Suprapubic skin (tissue), 4 donors: ENCODE measurements at regions not wholly inside any gene's neighbourhood (a gene's known extent, or its start where the extent isn't known, plus 50 kb on each side); places are given as distances from the start of the nearest gene placed in this dataset.
A peak's percentile ranks its signal among the peaks of the same experiment; 100 is the strongest.
"Not testable (repeated sequence)": the region's sequence is repeated elsewhere in the genome, so short reads cannot be mapped to it uniquely, and the experiment has no call there.

ENCODE experiments used
- DNase-seq, 2 donors: peaks; one replicate each; pipeline ENCODE4 v3.0.0-alpha.2; 2019; ENCODE audit warnings: low spot score in 2 of 2
- H3K27ac ChIP-seq: fragments of 200-600 bp; sonication (generic); one replicate; pipeline ENCODE4 v1.5.1; 2019
- H3K27me3 ChIP-seq: fragments of 200-600 bp; sonication (generic); one replicate; pipeline ENCODE4 v1.5.1; 2019
- H3K36me3 ChIP-seq: fragments of 200-600 bp; sonication (generic); one replicate; pipeline ENCODE4 v1.5.1; 2019
- H3K4me1 ChIP-seq: fragments of 200-600 bp; sonication (generic); one replicate; pipeline ENCODE4 v1.5.1; 2019
- H3K4me3 ChIP-seq: fragments of 200-600 bp; sonication (generic); one replicate; pipeline ENCODE4 v1.5.1; 2019; ENCODE audit warnings: mild to moderate bottlenecking
- H3K9me3 ChIP-seq: fragments of 200-600 bp; sonication (generic); one replicate; pipeline ENCODE4 v1.5.1; 2019
- CTCF ChIP-seq, 2 donors: fragments of 200-600 bp in 1 of 2; fragments of 450-650 bp in 1 of 2; sonication (generic) in 1 of 2; IDR thresholded peaks; one replicate each; pipeline ENCODE4 v1.5.1; 2016 to 2019; ENCODE audit warnings: antibody characterized with exemption in 2 of 2, mild to moderate bottlenecking in 1 of 2, moderate library complexity in 1 of 2
- EP300 ChIP-seq: sonication (generic); formaldehyde crosslinking; IDR thresholded peaks from one replicate; pipeline ENCODE4 v1.6.1; 2017; ENCODE audit warnings: antibody characterized with exemption
- POLR2A ChIP-seq, 2 donors: fragments of 450-650 bp; IDR thresholded peaks; one replicate each; pipeline ENCODE4 v1.6.1; 2017; ENCODE audit warnings: antibody characterized with exemption in 2 of 2, mild to moderate bottlenecking in 2 of 2, moderate library complexity in 2 of 2
- POLR2AphosphoS5 ChIP-seq, 3 donors: sonication (generic); formaldehyde crosslinking; IDR thresholded peaks; one replicate each; pipeline ENCODE4 v1.6.1; 2017; ENCODE audit warnings: antibody characterized with exemption in 3 of 3
- WGBS: methylation state at CpG from one replicate; pipeline ENCODE4 v1.1.5; 2018; 5-methylcytosine and 5-hydroxymethylcytosine counted together

GRCh38 chr6:37565267-37566110, 65.8 kb upstream of the CCDC167 start:
- H3K27ac ChIP-seq: no peak overlapping the region
- WGBS: 34% methylated on average over 14 of the region's 17 CpGs
- TF ChIP-seq EP300 (no peak), POLR2A (IDR thresholded peaks at IDR 0.05) (no peak), CTCF (IDR thresholded peaks at IDR 0.05) (no peak), POLR2AphosphoS5 (IDR thresholded peaks at IDR 0.05) (no peak)
- H3K4me1 ChIP-seq: peaks cover 8% of the 10 kb centered on the region
- peak overlapping the region; percentile 26 for H3K4me3 ChIP-seq
- H3K9me3 ChIP-seq: no peaks in the 10 kb centered on the region
- peaks cover 51% of the 10 kb centered on the region for H3K27me3 ChIP-seq
- no peaks in the 10 kb centered on the region for H3K36me3 ChIP-seq
- no peak for DNase-seq

- peaks cover 55% of the 10 kb centered on the region for H3K27me3 ChIP-seq
- not testable (repeated sequence) for H3K9me3 ChIP-seq, H3K36me3 ChIP-seq, H3K4me1 ChIP-seq, H3K4me3 ChIP-seq, DNase-seq, H3K27ac ChIP-seq
- 79% methylated on average over 4 of the region's 4 CpGs for WGBS
Observed at GRCh38 chr6:37562926-37563288, 63.2 kb upstream of the CCDC167 start.

GRCh38 chr6:37561361-37561760, 61.7 kb upstream of the CCDC167 start:
- H3K36me3 ChIP-seq: no peaks in the 10 kb centered on the region
- DNase-seq: no peak
- no peaks in the 10 kb centered on the region for H3K9me3 ChIP-seq
- no peak for TF ChIP-seq POLR2A (IDR thresholded peaks at IDR 0.05)
- no peak for TF ChIP-seq POLR2AphosphoS5 (IDR thresholded peaks at IDR 0.05)
- TF ChIP-seq CTCF (IDR thresholded peaks at IDR 0.05): no peak
- no peak for TF ChIP-seq EP300
- H3K27me3 ChIP-seq: peaks cover 56% of the 10 kb centered on the region
- H3K27ac ChIP-seq: no peak overlapping the region
- peaks cover 8% of the 10 kb centered on the region for H3K4me1 ChIP-seq
- WGBS: 88% methylated on average over 4 of the region's 4 CpGs
- H3K4me3 ChIP-seq: no peak overlapping the region

- no peaks in the 10 kb centered on the region for H3K36me3 ChIP-seq
- no peaks in the 10 kb centered on the region for H3K9me3 ChIP-seq
- TF ChIP-seq CTCF (IDR thresholded peaks at IDR 0.05) (no peak), EP300 (no peak), POLR2A (IDR thresholded peaks at IDR 0.05) (no peak), POLR2AphosphoS5 (IDR thresholded peaks at IDR 0.05) (no peak)
- peaks cover 2% of the 10 kb centered on the region for H3K4me1 ChIP-seq
- no peak overlapping the region for H3K27ac ChIP-seq
- DNase-seq: no peak
- no peak overlapping the region for H3K4me3 ChIP-seq
- 92% methylated on average over 3 of the region's 3 CpGs for WGBS
- H3K27me3 ChIP-seq: peaks cover 52% of the 10 kb centered on the region
Observed at GRCh38 chr6:37560737-37561103, 61.0 kb upstream of the CCDC167 start.

GRCh38 chr6:37559501-37559900, 59.8 kb upstream of the CCDC167 start:
- TF ChIP-seq POLR2AphosphoS5 (IDR thresholded peaks at IDR 0.05): no peak
- no peak for TF ChIP-seq POLR2A (IDR thresholded peaks at IDR 0.05)

GRCh38 chr6:37559050-37559449, 59.4 kb upstream of the CCDC167 start:
- Histone ChIP-seq H3K36me3 (no peaks in the 10 kb centered on the region), H3K27ac (no peak overlapping the region), H3K9me3 (no peaks in the 10 kb centered on the region), H3K4me1 (no peaks in the 10 kb centered on the region), H3K4me3 (no peak overlapping the region), H3K27me3 (peaks cover 49% of the 10 kb centered on the region)
- TF ChIP-seq EP300 (no peak), POLR2AphosphoS5 (IDR thresholded peaks at IDR 0.05) (no peak), CTCF (IDR thresholded peaks at IDR 0.05) (no peak), POLR2A (IDR thresholded peaks at IDR 0.05) (no peak)
- WGBS: 66% methylated on average over 6 of the region's 6 CpGs
- no peak for DNase-seq

More at GRCh38 chr6:37559501-37559900, 59.8 kb upstream of the CCDC167 start:
- H3K27ac ChIP-seq: no peak overlapping the region
- no peak for DNase-seq
- no peak overlapping the region for H3K4me3 ChIP-seq
- no peaks in the 10 kb centered on the region for H3K36me3 ChIP-seq
- H3K9me3 ChIP-seq: no peaks in the 10 kb centered on the region
- 90% methylated on average over 4 of the region's 4 CpGs for WGBS
- H3K4me1 ChIP-seq: no peaks in the 10 kb centered on the region
- H3K27me3 ChIP-seq: peaks cover 50% of the 10 kb centered on the region
